ENCODE measurements at regions not wholly inside any gene's neighbourhood (a gene's known extent, or its start where the extent isn't known, plus 50 kb on each side); places are given as distances from the start of the nearest gene placed in this dataset.

DNA sequence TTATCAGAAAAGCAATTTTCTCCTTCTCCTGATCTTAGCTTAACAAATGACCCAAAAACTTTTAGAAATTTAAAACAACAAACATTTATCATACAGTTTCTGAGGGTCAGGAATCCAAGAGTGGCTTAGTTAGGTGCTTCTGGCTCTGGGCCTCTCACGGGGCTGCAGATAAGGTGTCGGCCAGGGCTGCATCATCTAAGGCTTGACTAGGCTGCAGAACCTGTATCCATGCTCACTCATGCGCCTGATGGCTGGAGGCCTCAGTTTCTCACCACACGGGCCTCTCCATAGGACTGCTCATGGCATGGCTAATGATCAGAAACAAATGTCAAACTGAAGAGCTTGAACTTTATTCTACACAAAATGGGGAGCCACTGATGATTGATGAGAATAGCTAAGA, 210.0 kb downstream of the SEC61B start:
- DNase-seq (ENCODE audit: low read depth in 1 of 2, low spot score in 1 of 2), result no peak

DNA sequence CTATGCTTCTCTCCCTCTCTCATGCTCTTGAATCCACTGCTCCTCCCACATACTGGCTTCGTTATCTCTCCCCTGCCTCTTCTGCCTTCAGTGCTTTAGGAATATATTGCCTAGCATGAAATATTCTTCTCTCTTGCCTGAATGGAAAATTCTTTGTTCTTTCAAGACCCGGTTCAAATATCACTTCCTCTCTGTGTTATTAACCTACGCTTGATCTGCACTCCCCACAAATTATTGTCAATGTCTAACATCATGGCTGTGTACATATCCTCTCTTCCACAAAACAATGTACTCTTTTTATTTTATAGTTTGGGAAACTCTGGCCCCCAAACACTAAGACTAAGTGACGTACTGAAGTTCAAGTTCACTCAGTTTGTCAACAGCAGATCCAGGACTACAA, 211.0 kb downstream of the SEC61B start:
- DNase-seq (ENCODE audit: low read depth in 1 of 2, low spot score in 1 of 2), result no peak

DNA sequence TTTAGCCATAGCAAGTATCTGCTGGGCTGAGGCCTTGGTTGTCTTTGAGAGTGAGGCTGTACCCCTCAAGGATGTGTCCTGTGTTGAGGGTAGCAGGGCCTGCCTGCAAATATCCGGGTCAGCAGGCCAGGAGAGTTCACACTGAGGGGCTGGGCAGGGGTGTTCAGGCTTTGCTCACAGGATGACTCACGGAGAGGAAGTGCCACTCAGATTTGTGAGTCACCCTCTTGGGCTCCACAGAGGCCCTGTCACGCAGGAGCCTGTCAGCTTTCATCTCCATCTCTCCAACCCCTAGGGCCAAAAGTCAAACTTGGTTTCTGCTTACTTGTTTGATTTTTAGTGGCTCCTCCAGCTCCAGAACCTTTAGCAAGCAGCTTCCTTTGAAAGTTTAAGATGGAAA, 211.5 kb downstream of the SEC61B start:
- peak in 1 of 2 donors; percentile 8 for DNase-seq (ENCODE audit: low read depth in 1 of 2, low spot score in 1 of 2)

DNA sequence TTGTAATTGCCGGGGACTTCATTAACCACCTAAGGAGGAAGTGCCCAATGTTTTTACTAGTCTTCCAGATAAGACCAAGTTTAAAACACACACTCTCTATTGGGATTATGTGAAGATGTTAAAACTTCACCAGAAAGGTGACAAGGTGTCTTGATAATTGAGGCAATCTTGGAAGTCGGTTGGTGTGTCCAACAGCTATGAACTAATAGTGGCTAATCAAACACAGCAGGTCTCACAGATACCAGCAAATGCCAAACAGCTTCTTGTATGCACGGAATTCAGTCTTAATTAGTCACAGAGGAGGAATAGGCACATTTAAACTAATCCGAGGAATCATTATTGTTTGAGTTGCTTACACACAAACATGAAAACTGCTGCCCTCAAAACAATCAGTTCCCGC, 214.5 kb downstream of the SEC61B start:
- DNase-seq (ENCODE audit: low read depth in 1 of 2, low spot score in 1 of 2), result no peak

DNA sequence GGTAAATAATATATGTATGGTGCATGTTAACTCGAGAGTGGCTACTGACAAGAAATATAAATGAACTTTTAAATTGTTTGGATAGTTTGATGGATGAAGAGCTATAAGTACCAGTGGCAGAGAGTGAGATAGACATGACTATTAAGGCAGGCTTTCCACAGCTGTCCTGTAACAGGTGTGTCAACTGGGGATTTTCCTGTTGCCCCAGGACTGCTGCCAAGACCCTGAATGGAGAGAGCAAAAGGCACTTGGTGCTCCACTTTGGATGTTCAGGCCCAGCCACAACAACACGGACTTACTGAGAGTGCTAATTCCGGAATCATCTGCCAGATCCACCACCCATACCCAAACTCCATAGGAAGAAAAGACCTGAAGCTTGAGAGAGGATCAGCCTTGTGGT, 215.1 kb downstream of the SEC61B start:
- DNase-seq (ENCODE audit: low read depth in 1 of 2, low spot score in 1 of 2), result no peak

DNA sequence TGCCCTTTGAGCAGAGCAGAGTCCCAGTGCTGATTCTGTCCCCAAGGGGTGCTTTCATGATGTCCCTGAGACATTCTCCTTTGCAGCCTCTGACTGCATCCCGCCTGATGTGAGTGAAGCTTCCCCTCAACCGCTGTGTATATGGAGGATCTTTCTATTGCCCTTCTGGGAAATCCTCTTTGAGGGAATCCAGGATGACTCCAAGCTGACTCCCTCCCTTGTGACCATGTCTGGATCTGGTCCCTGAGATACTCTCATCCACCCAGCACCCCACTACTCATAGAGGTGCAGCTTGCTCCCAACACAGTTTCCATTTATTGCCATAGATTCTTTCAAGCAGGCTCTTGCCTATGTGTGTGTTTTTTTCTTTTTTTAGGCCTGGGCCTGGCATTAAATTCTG, 216.5 kb downstream of the SEC61B start:
- no peak for DNase-seq (ENCODE audit: low read depth in 1 of 2, low spot score in 1 of 2)

DNA sequence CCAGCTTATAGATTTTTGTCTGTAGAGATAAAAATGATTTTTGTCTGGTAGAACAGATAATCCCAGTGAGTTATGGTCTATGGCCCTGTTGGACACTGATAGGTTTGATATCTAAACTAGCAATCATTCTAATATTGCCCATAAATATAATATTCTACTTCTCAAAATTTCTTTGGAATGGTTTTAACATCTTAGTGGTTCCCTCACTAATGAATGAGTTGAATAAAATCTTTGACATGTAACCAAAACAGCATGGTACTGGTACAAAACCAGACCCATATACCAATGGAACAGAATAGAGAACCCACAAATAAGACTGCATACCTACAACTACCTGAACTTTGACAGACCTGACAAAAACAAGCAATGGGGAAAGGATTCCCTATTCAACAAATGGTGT, 219.7 kb downstream of the SEC61B start:
- no peak for DNase-seq (ENCODE audit: low read depth in 1 of 2, low spot score in 1 of 2)

DNA sequence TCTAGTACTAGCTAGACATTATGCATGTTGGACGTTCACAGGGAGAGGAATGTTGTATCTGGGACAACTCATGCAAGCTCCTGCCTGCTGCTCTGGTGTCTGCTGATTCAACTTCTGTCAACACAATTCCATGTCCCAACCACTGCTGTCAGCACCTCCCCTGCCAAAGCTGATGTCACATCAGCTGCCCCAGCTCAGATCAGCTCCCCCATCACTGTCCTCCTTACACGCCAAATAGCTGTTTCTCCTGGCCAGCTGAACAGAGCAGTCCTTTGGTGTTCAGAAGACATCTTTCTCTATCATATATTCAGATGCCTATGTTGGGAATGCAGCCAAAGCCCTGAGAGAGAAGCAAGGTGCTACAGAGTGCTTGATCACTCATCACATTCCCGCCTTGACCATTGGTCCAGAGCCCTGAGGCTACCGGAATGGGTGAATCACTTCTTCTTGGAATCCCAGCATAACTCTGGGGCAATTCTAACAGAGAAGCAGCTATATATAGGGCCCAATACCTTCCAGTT, 223.3 kb downstream of the SEC61B start:
- DNase-seq (ENCODE audit: low read depth in 1 of 2, low spot score in 1 of 2), result no peak

DNA sequence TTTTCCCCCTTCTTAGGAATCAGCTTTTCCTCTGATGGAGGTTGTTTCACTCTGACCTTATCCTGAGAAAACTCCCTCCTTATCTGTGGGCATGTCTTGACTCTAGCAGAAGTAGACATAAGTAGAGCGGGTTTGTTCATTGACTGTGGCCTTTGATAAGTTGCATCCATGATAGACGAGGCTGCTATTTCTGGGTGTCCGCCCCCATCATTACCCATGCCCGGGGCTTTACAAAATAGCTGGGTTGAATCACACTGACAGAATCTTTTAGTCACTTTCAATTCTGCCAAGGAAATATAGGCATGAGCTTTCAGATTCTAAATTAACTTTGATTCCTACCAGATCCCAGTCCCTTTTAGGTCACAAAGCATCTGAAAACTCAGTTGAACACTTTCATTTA, 223.8 kb downstream of the SEC61B start:
- no peak for DNase-seq (ENCODE audit: low read depth in 1 of 2, low spot score in 1 of 2)

DNA sequence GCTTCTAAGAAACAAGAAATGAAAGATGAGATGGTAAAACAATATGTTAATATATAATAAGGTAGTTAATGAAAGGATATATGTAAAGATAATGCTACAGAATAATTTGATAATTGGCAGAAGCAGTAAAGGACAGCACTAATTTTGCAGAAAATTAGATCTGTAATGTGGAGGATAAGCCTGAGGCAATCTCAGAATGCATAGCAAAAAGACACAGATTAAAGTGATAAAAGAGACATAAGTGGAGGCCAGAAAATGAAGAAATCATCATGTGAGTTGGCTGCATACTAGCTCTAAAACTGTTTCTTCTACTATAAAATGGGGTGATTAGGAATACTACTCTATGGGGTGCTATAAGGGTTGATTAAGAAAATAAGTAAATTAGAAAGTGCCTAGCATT, 225.9 kb downstream of the SEC61B start:
- DNase-seq (ENCODE audit: low read depth in 1 of 2, low spot score in 1 of 2), result no peak

DNA sequence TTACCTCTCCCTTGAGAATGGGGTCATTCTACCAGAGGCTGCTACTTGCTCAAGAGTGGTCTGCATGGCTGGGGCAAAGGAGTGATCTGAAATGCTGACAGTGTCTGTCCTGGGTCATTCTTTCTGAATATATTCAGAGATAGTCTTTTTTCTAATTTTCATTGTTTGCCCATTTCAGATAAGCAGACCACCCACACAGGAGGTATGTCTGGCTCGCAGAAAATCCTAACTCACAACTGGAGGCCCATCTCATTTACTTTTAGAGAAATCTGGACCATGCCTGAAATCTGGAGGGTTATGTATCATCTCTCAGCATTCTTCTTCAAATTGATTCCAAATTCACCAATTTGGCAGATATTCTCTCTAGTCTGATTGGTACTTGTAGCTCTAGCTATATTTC, 227.6 kb downstream of the SEC61B start:
- no peak for DNase-seq (ENCODE audit: low read depth in 1 of 2, low spot score in 1 of 2)

DNA sequence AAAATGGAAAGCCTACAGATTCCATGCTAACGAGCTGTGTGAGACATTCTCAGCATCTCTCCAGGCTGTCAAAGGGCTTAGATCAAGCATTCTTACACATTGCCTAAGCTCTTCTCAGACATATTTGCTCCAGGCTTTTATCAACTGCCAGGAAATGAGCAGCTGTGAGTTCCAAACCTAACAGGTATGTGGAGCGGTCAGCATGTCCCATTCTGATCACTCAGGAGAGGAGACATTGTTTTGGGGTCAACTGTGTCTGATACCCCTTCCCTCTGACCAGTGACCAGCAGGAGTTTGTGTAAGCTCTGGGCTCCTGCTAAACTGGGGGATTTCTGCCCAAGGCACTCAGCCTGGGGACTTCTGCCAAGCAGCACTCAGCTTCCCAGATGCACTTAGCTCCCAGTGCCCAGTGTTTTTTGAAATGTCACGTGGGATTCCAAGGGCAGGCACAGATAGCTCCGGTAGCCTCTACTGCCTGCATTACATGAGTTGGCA, 229.1 kb downstream of the SEC61B start:
- no peak for DNase-seq (ENCODE audit: low read depth in 1 of 2, low spot score in 1 of 2)

DNA sequence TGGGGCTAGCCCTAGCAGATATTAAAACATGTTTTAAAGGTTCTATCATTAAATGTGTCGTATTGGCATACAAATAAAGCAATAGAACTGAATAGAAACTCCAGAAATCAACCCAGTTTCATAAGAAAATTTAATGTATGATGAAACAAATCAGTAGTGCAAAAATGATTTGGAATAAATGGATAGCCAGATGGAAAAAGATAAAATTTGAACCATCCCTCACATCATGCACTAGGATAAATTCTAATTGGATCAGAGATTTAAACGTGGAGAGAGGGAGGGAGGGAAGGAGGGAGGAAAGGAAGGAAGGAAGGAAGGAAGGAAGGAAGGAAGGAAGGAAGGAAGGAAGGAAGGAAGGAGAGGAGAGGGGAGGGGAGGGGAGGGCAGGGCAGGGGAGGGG, 235.3 kb downstream of the SEC61B start:
- no peak for DNase-seq (ENCODE audit: low read depth in 1 of 2, low spot score in 1 of 2)

DNA sequence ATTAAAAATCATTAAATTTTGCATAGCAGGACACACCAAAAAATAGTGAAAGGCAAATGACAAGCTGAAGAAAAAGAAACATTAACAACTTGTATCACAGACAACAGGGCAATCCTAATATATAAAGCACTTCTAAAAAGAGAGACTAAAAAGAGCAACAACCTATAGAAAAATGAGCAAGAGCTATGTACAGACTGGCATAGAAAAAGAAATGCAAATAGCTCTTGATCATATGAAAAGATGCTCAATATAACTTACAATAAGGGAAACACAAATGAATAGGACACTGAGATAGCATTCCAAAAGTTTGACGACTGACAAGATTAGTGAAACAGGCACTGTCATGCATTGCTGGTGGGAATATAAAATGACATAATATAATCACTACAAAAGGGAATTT, 235.9 kb downstream of the SEC61B start:
- DNase-seq (ENCODE audit: low read depth in 1 of 2, low spot score in 1 of 2), result no peak

DNA sequence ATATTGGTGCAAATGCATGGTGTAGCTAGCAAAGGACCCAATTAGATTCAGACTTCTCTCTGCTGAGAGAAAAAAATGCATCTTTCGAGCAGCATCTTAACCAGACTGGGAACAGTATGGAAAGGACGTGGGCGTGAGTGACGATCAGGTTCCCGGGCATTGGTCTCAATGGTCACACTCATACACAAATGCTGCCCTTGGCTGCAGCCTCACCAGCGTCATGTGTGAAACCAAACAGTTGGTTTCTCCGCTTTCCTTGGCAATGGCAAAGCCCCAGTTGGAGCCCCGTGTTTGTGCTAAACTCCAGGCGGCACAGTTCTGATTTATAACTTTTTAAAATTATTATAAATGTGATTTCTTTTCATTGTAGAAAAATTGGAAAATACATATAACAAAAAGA, 237.8 kb downstream of the SEC61B start:
- DNase-seq (ENCODE audit: low read depth in 1 of 2, low spot score in 1 of 2), result no peak

DNA sequence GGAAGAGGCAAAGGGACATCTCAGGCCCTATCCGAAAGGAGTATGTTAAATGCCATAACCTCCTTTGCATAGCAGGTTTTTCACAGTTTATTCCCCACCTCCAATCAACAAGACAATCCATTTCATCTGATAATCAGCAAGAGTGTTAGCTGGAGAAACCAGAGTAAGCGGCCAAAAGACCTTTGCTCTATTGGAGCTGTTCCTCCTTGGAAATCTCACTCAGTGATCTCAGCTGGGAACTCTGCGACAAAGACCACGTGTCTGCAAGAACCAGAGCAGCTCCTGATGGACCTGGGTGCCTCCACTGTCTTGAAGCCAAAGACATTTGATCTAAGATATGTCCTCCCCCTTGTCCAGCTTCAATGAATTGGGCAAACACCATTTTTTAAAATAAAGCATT, 241.0 kb downstream of the SEC61B start:
- no peak for DNase-seq (ENCODE audit: low read depth in 1 of 2, low spot score in 1 of 2)

DNA sequence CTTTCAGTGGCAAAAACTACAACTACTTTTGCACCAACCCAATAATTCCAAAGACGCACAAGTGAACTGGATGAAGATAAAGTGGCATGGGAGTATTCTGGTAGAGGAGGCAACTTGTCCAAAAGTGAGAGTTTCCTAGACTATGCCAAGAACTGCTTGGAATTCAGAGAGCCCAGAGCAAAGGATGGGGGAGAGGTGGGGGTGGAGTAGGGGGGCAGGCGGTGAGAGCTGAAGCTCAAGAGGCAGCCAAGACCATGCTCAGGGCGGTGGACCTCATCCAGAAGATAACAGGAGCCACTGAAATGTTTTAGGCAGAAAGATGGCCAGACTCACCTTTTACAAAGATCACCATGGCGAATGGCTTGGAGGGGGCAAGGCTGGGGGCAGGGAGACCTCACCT, 242.5 kb downstream of the SEC61B start:
- DNase-seq (ENCODE audit: low read depth in 1 of 2, low spot score in 1 of 2), result no peak

DNA sequence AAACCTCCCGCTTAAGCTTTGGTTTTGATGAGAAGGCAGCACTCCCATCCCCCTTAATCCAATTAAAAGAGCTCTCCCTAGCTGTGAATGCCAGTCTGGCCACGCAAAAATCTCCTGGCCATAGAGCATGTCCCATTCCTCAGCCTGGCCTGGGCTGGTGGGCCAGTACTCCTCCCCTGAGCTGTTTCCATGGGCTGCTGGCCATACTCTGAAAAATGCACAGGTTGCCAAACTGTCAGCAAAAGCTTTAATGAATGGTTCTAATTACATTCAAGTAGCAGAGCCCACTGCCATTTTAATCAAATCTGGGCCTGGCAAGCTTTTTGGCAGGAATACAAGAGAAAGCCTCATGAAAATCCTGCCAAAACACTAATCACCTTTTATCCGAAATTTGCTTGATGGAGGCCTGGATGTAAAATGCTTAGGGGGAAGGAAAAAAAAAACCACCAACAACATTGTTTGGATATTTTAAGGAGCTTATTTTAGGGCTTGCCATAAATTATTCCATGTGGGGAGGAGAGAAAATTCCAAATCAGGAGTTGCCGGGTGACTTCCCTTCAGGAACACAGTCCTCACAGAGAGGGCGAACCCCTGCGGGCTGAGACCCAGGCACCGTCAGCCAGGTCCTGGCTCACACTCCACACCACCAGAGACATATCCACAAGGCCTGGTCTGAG, 243.3 kb downstream of the SEC61B start:
- no peak for DNase-seq (ENCODE audit: low read depth in 1 of 2, low spot score in 1 of 2)

DNA sequence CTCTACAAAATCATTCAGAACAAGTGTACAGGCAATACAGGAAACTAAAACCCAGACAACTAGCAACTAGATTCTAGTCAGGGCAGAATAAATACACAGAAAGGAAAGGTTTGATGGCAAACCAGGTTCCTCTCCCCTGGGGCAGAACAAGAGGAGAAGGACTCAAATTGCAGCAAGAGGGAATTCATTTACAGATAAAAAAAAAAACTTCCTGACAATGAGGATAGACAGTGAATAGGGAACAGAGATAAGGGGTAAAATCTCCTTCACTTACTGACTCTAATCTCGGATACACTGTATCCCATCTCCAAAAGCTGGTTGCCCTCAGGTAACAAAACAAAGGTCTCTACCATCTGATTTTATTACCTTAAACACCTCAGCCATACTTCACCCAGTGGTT, 244.0 kb downstream of the SEC61B start:
- no peak for DNase-seq (ENCODE audit: low read depth in 1 of 2, low spot score in 1 of 2)

DNA sequence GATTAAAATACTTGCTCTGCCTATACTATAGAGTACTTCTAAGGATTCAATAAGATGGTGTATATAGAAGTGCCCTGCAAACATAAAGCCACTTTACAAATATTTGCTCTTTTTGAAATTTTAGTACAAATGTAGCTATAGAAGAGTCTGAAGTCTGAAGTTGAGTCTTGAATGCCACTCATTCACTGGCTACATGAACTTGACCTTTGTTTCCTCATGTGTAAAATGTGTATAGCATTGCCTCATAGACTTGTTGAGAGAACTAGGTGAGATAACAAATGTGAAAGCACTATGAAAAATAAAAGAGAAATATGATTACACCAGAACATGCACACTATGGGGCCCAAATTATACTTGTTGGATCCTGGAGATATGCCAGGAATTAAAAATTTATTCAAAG, 244.7 kb downstream of the SEC61B start:
- no peak for DNase-seq (ENCODE audit: low read depth in 1 of 2, low spot score in 1 of 2)

DNA sequence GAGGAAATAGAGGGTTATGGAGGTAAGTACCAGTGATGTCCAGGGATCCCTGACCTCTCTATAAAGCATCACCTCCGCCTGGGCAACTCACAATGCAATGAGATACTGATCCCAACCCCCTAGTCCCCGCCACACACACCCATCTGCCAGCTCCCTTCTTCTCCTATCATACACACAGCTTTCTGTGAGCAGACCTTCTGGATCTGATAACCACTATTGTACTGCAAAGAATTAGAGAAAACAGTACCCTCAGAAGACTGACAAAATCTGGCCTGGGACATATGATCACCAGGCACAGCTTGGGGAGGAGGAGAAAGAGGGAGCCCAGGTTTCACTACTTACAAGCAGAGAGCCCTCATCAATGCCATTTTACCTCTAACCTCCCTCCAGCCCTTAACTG, 249.0 kb downstream of the SEC61B start:
- DNase-seq (ENCODE audit: low read depth in 1 of 2, low spot score in 1 of 2), result no peak

DNA sequence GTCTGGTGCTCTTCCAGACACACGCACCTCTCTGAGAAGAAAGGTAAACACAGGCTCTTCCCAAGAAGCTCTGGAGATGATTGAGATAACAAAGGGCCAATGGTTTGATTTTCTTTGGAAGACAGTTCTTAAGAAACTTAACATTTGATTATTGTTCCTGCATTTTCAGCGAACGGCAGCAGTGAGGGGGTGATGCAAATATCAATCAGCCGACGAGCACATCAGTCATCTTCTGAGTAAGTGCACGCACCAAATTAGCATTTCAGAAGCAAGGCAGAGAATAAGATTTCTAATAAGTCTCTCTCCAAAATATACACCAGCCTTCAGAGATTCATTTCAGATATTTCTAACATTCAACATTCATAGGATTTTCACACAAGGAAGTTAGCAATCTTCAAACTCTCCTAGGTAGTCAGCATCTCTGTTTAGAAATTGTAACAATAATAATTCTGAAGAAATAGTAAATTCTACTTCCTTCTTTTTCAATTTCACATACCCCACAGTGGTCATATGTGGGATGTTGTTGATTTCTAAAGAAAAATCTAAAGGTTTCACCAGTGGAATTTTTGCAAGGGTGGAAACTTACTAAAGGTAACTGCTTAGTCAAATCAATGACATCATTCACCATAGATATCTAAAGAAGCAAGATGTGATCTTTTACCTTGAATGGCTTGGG, 250.3 kb downstream of the SEC61B start:
- DNase-seq (ENCODE audit: low read depth in 1 of 2, low spot score in 1 of 2), result no peak

DNA sequence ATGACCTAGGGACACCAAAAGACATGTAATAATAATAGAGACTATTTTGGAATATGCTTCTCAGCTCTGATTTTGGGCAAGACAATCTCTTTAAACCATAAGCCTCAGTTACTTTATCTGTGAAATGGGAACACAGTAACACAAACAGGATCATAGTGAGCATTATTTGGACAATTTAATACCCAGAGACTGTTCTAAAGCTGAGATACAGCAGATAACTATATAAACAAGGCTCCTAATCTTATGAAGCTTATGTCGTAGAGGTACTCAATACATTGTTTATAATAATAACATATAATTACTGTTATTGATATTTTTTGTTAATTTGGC, 250.8 kb downstream of the SEC61B start:
- DNase-seq (ENCODE audit: low read depth in 1 of 2, low spot score in 1 of 2), result no peak

Data from stimulated activated CD4-positive, alpha-beta T cell treated with anti-CD3 and anti-CD28 coated beads, Interleukin-15, amount 100 ng/mL, for 1 hour (primary cell).